Choroid plexus epithelial cell (primary cell): ENCODE measurements at regions not wholly inside any gene's neighbourhood (a gene's known extent, or its start where the extent isn't known, plus 50 kb on each side); places are given as distances from the start of the nearest gene placed in this dataset.

ENCODE experiments used
- DNase-seq: peaks from one replicate; pipeline ENCODE4 v3.0.0-alpha.2; 2010; ENCODE audit warnings: low read depth
- H3K4me3 ChIP-seq: 2 replicates; pipeline ENCODE4 v1.5.1; 2011; ENCODE audit warnings: low read depth, mild to moderate bottlenecking, control low read depth, low read length, moderate library complexity
- TF ChIP-seq, protein P1 (sequence below): conservative IDR thresholded peaks from 2 replicates; pipeline ENCODE4 v1.5.1; 2011; ENCODE audit warnings: low read depth, mild to moderate bottlenecking, control low read depth, inconsistent platforms, low read length, moderate library complexity

DNA sequence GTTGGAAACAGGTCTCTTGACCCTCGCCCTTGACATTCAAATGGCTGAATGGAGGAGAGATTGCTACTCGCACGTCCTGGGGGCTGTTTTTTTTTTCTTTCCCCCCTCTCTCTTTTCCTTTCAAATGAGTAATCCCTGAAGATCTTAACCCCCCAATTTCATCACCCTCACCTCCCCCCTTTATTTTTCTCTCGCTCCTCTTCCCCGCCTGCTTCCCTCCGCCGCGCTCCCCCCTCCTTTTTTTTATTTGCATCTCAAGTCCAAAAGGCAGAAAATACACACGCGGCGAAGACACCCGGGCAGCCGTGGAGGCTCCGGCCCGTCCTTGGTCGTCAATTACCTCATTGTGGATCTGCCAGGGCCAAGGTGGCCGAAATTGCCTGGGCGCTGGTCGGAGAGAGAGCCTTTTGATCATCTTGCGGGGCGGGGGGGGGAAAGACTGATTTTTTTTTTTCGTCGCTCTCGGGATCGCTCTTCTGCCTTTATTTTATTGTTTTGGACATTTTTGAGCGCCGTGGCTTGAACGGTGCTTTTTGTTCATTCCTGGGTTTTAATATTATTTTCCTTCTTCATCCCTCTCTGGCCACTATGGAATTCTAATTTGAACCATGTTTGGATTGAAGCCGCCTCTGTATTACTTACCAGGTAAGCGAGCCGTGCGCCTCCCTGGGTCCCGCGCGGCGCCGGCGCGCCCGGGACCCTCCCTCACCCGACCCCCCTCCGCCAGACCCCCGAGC lies 57.2 kb upstream of the GSE1 start:
- TF ChIP-seq, protein P1, sequence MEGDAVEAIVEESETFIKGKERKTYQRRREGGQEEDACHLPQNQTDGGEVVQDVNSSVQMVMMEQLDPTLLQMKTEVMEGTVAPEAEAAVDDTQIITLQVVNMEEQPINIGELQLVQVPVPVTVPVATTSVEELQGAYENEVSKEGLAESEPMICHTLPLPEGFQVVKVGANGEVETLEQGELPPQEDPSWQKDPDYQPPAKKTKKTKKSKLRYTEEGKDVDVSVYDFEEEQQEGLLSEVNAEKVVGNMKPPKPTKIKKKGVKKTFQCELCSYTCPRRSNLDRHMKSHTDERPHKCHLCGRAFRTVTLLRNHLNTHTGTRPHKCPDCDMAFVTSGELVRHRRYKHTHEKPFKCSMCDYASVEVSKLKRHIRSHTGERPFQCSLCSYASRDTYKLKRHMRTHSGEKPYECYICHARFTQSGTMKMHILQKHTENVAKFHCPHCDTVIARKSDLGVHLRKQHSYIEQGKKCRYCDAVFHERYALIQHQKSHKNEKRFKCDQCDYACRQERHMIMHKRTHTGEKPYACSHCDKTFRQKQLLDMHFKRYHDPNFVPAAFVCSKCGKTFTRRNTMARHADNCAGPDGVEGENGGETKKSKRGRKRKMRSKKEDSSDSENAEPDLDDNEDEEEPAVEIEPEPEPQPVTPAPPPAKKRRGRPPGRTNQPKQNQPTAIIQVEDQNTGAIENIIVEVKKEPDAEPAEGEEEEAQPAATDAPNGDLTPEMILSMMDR, result no peak
- DNase-seq, result no peak

DNA sequence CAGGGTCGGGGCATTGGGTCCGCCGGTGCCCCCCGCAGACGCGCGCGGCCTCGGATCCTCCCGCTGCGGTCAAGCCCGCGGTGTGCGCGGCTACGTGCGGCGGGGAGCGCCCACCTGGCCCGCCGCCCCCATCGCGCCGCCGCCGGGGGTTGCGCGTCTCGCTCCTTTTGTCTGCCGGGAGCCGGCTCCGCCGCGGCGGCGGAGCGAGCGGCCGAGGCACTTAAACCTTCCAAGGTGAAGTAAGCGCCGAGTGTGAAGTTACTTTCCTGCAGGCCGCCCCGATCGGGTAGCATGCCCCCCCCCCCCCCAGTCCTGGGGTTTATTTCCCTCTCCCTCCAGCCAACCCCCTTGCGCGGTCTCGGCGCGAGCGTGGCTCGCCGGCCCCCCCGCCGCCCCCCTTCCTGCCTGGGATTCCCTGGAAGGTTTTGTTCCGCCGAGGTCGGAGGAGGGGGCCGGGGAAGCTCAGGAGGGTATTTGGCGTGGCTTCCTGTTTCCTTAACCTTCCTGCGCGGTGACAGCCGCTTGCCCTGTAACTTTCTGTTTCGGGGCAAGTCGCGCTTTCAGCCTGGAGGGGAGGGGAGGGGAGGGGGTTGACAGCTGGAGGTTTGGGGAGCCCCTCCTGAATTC lies 56.6 kb upstream of the GSE1 start:
- TF ChIP-seq, protein P1, result no peak
- peak overlapping the region; percentile 70 for H3K4me3 ChIP-seq
- DNase-seq, result no peak

More for the DNA sequence above, 57.2 kb upstream of the GSE1 start:
- H3K4me3 ChIP-seq, result peak overlapping the region; percentile 70

DNA sequence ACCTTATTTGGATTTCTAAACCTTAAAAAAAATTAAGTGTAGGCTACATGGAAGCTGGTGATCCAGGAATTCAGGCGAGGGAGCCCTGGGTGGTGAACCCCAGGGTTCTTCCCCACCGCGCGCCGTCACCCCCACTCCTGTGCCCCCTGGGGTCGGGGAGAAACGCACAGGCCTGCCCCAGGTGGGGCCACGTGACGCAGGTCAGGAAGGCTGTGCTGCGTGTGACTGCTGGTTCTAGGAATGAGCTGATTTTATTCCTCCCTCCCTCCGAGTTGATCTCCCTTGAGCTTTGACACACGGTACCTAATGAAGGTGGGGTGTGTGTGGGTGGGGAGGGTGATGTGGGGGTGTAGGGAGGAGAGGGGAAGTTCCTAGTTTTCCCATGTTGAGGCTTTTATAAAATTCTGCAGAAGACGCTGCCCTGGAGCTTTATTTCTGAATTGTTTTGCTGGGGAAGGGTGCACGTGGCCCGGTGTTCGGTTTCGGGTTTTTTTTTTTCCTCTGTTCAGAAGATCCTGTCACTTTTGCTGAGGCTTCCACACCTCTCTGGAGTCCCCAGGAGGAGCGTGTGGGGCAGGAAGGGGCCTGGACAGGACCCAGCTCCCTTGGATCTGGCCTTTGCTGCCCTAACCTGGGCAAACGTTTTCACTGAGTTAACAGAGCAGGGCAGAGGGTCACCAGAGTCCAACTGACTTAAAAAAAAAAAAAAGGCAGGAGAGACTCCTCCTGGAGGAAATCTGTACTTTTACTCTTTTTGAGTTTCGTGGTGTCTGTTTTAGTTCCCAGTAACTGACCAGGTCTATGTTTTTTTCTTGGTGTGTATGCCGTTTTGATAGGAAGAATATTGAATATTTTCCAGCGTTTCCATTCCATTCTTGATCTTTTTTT lies 55.8 kb upstream of the GSE1 start:
- TF ChIP-seq, protein P1, result peak; percentile 22
- peak; percentile 20 for DNase-seq
- H3K4me3 ChIP-seq, result peak overlapping the region; percentile 70

DNA sequence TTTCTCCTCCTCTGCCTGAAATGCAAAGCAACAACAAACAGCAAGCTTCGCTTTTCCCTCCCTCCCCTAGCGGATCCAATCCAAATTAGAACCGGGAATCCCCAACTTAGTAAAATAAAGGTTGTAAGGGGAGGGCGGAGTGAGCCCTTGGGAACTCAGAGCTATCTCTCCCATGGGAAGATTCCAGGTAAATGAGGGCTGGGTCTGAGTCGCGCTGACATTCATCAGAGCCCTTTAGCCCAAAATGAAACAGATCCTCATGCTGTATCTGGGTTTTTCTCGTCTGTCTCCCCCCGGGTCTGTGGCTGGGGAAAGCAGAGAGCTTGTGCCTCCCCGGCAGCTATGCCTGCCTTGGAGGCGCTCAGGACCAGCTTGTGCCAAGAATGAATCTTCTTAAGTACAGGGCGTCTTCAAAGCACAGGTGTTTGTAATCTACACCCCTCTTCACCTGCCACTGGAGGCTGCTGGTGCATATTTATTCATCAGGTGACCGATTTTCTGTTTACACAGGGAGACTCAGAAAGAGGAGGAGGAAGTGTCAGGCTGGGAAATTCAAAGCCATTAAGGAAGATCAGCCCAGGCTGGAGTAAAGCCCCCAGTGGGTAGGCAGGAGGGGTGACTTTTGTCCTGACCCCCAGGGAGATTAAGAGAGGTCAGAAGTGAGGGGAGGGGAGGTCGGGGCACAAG lies 55.0 kb upstream of the GSE1 start:
- DNase-seq, result no peak
- TF ChIP-seq, protein P1, result no peak
- H3K4me3 ChIP-seq, result peak overlapping the region; percentile 70

DNA sequence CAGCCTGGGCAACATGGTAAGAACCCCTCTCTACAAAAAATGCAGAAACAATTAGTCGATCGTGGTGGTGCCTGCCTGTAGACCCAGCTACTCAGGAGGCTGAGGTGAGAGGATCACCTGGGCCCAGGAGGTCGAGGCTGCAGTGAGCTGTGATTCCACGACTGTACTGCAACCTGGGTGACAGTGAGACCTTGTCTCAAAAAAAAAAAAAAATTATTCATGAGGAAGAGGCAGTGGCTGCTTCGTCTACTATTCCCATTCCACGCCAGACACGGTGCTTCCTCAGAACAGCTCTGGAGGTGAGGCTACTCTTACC lies 52.2 kb upstream of the GSE1 start:
- no peak for DNase-seq
- TF ChIP-seq, protein P1, result no peak
- no peak overlapping the region for H3K4me3 ChIP-seq

DNA sequence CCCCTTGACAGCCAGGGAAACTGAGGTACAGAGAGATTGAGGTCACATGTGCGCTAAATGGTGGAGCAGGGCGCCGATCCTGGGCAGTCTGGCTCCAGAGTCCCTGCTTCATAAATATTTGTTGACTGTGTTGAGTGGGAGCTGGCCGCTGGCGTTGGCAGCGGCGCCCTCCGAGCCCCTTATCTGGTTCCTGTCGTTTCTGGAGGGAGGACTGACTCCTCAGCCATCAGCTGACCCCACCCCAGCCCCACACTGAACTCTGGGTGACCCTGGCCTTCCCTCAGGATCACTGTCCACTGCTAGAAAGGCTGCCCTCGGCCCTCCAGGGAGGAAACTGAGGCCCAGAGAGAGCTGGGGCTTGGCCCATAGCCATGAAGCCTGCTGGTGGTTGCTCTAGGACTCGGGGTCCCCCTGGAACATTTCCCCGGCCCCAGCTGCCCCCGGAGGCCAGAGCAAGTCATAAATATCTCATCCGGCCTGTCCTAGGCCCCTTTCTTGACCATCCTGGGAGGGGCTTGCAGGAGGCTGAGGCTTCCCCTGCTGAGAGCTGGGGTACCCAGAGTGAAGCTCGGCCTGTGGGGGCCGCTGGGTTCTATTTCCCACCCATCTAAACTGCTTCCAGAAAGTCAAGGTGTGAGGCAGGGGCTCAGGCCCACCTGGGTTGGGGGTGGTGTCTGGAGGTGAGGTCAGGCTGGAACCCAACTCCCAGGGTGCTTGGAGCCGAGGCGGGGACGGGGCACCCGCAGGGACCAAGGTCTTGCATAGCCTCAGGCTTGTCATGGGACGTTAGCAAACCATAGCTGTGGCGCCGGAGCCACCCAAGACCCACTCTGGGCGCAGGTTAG lies 51.7 kb upstream of the GSE1 start:
- DNase-seq, result no peak
- H3K4me3 ChIP-seq, result no peak overlapping the region
- TF ChIP-seq, protein P1, result no peak
